NCI-H510A treated with DMSO at 0.1 percent for 48 hours (cell line): ENCODE measurements at regions not wholly inside any gene's neighbourhood (a gene's known extent, or its start where the extent isn't known, plus 50 kb on each side); places are given as distances from the start of the nearest gene placed in this dataset.

Experiments
- DNase-seq: peaks from one replicate; lab custom pipeline; 2025; lab: John Stamatoyannopoulos, UW

GRCh38 chr3:150068440-150069153, 97.9 kb upstream of the PFN2 start:
- no peak for DNase-seq

GRCh38 chr3:150067561-150067960, 96.9 kb upstream of the PFN2 start:
- no peak for DNase-seq

DNA sequence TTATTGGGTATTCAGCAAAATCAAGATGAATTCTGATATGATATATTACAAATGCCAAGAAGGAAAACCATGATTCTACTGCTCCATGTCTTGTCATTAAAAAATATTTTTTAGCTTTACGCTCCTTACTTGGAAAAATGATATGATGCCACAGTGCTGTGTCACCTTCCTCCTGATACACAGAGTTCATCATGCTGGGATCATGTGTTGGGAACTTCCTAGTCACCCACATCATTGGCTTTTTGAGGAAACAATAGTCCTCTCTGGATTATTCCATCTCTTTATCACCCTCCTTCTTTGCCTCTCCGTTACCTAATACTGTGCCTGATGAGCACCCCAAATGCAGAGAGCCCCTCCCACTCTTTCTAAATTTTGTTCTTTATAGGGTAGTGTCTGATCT, 94.3 kb upstream of the PFN2 start:
- DNase-seq = no peak

DNA sequence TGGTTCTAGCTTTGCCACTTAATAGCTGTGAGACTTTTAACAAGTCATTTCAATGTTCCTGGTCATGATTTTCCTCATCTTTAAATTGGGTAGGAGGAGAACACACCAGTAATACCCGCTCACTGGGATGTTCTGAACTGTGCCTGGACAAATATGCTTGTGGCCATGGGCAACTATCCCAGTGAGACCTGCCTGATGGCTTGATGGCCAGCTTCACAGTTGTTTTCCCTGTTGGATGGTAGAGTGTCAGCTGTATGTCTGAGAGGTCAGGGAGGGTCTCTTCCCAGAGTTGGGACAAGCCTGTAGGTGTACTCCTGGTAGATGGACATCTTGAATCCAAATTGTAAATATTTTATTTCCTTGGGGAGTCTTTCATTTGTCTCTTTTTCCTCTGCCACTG, 92.5 kb upstream of the PFN2 start:
- DNase-seq = no peak

- no peak for DNase-seq
Measured at GRCh38 chr3:150062492-150062891, 91.8 kb upstream of the PFN2 start.

- DNase-seq = no peak
Measured at GRCh38 chr3:150061288-150062024, 90.8 kb upstream of the PFN2 start.

- no peak for DNase-seq
Measured at GRCh38 chr3:150059729-150060128, 89.0 kb upstream of the PFN2 start.

- DNase-seq = no peak
Measured at GRCh38 chr3:150059241-150059640, 88.5 kb upstream of the PFN2 start.

- DNase-seq = no peak
Measured at GRCh38 chr3:150057227-150057626, 86.5 kb upstream of the PFN2 start.

- peak; percentile 53 for DNase-seq
Measured at GRCh38 chr3:150055332-150055731, 84.6 kb upstream of the PFN2 start.

DNA sequence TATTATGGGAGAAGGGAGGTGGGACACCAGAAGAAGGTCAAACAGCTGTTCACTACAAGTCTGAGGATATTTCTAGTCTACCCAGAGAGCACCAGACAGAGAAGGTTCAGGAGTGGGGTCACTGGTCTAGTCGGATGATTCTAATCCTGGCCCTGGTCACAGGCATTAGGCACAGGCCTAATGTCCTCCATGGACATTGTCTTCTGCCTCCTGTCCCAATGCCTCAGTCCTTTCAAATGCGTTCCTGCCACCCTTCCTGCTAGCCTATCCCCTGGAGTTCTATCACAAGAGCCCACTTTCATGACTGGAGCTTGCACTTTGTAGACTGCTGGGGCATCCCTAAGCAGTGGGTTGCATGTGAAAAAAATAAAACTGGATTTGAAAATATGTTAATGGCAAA, 83.9 kb upstream of the PFN2 start:
- DNase-seq = no peak

DNA sequence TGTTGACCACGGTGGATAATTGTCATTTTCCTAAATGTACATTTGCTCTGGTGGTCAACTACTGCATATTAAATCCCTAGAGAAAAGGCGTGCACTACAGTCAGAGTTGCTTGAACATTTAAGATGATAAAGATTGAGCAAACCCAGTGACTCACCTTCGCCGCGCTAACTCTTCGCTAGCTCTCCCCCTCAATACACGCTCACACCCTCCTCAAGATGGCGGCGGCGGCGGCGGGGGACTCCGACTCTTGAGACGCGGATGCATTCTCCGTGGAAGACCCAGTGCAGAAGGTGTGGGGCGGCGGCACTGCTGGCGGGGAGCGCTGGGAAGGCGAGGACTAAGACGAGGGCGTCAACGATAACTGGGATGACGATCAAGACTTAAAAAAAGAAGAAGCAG, 79.8 kb upstream of the PFN2 start:
- DNase-seq = no peak

GRCh38 chr3:150049317-150049716, 78.6 kb upstream of the PFN2 start:
- DNase-seq = no peak

GRCh38 chr3:150041877-150042276, 71.2 kb upstream of the PFN2 start:
- no peak for DNase-seq

DNA sequence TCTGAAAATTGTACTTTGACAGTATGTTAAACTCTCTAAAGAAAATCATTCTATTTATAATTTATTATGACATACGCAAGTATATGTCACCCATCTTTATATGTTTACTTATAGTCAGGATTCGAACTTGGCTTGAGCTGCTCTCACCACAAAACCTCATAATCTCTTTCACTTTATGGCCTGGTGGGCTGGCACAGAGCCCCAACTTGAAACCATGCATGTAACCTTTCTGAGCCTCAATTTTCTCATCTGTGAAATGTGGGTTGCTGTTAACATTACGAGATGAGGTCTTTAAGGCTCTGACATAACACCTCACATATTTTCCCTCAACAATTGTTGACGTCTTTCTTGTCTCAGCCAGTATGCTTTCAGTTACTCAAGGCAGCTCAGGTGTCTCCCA, 69.4 kb upstream of the PFN2 start:
- DNase-seq = no peak

- no peak for DNase-seq
Measured at GRCh38 chr3:150038830-150039229, 68.1 kb upstream of the PFN2 start.

DNA sequence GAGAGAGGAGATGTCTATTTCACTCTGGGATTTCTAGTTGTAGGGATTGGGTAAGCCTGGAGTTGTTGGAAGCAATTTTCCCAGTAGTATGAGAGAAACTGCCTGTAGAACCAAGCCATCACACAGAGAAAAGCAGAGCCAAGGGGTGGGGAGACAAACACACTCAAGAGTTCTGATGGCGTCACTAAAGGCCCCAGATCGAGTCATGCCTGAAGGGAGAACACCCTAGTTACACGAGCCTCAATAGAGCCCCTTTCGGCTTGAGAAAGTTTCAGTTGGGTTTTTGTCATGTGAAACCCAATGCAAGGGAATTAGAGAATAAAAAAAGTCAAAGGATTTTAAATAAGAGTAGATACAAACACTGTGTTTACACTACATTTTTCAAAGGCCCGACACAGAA, 66.1 kb upstream of the PFN2 start:
- DNase-seq = no peak

GRCh38 chr3:150035910-150036612, 65.4 kb upstream of the PFN2 start:
- no peak for DNase-seq

DNA sequence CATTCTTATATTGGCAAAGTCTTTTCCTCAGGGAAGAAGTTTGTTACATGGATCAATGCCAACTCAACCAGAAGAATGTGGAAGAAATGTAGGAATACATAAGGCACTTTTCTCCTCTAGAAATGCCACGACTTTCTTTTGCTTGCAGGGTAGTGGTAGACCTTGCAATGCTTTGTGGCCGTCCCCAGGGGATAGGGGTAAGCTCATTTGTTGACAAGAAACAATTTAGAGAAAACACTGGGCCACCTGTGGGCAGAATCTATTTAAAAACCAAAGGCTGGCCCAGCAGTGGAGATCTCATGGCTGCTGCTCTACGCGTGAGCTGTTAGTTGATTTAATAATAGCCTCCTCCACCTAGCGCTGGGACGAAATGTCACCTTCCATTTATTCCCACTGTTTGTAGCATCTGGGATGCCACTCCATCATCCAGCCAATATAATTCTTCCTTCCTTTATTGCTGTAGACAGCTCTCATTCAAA, 64.6 kb upstream of the PFN2 start:
- no peak for DNase-seq

DNA sequence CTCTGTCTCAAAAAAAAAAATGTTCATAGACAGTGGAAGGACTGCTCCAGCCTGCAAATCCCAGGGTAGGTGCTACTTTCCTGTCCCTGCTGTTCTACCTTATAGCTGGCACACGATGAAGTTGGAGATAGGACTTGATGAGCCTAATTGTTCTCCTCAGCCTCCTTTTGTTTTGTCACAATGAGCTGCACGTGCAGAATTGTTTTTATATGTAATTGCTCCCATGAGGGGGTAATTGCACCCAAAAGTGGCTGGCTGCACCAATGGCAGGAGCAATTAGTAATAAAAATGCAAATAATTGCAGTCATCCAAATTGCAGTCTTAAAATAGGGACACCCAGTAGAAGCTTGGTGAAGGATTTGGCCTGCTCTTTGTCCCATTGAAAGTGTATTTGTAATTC, 63.0 kb upstream of the PFN2 start:
- DNase-seq = no peak

GRCh38 chr3:150030841-150031240, 60.1 kb upstream of the PFN2 start:
- no peak for DNase-seq

DNA sequence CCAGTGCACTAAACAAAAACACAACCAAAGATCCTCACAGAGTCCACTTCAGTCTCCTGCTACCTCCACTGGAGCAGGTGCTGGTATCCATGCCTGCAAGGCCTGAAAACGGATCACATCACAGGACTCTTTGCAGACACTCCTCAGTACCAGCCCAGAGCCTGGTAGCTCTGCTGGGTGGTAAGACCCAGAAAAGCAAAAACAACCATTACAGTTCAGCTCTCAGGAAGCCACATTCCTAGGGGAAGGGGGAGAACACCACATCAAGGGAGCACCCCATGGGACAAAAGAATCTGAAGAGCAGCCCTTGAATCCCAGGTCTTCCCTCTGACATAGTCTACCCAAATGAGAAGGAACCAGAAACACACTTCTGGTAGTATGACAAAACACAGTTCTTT, 52.5 kb upstream of the PFN2 start:
- no peak for DNase-seq
